Tibial nerve (tissue), 4 donors: ENCODE measurements at regions not wholly inside any gene's neighbourhood (a gene's known extent, or its start where the extent isn't known, plus 50 kb on each side); places are given as distances from the start of the nearest gene placed in this dataset.

Source experiments
- CTCF ChIP-seq, 5 experiments: fragments of 200-600 bp in 3 of 5; fragments of 450-650 bp in 2 of 5; sonication (generic) in 3 of 5; IDR thresholded peaks; one replicate each; pipeline ENCODE4 v1.5.1; 2016 to 2019; ENCODE audit warnings: antibody characterized with exemption in 5 of 5, mild to moderate bottlenecking in 3 of 5, moderate library complexity in 2 of 5
- EP300 ChIP-seq, 2 donors: sonication (generic); formaldehyde crosslinking; IDR thresholded peaks; one replicate each; pipeline ENCODE4 v1.6.1; 2017; ENCODE audit warnings: antibody characterized with exemption in 2 of 2, mild to moderate bottlenecking in 1 of 2
- POLR2A ChIP-seq, 2 donors: fragments of 450-650 bp; IDR thresholded peaks; one replicate each; pipeline ENCODE4 v1.6.1; 2017; ENCODE audit warnings: antibody characterized with exemption in 2 of 2, mild to moderate bottlenecking in 2 of 2, moderate library complexity in 2 of 2

GRCh38 chr10:18980089-18980629 lies 68.4 kb upstream of the MALRD1 start:
- TF ChIP-seq CTCF (IDR thresholded peaks at IDR 0.05) (no peak), EP300 (IDR thresholded peaks at IDR 0.05) (no peak), POLR2A (IDR thresholded peaks at IDR 0.05) (no peak)
